Chondrocyte (in vitro differentiated cells): ENCODE measurements at regions not wholly inside any gene's neighbourhood (a gene's known extent, or its start where the extent isn't known, plus 50 kb on each side); places are given as distances from the start of the nearest gene placed in this dataset.

Source experiments
- DNase-seq: peaks from one replicate; pipeline ENCODE4 v3.0.0; 2021; ENCODE audit warnings: mixed read lengths, low spot score
- H3K27ac Mint-ChIP-seq: one replicate; pipeline ENCODE4 v1.8.0; 2021; ENCODE audit warnings: mild to moderate bottlenecking, moderate library complexity, mixed read lengths; ENCODE audit not compliant: unreplicated experiment
- H3K27me3 Mint-ChIP-seq: 2 replicates; pipeline ENCODE4 v1.8.0; 2021; ENCODE audit warnings: low read depth, mixed read lengths
- H3K36me3 Mint-ChIP-seq: 2 replicates; pipeline ENCODE4 v1.8.0; 2021; ENCODE audit warnings: low read depth, mixed read lengths
- H3K4me1 Mint-ChIP-seq: 2 replicates; pipeline ENCODE4 v1.8.0; 2021; ENCODE audit warnings: low read depth, mild to moderate bottlenecking, mixed read lengths
- H3K4me3 Mint-ChIP-seq: one replicate; pipeline ENCODE4 v1.8.0; 2021; ENCODE audit warnings: mild to moderate bottlenecking, moderate library complexity, mixed read lengths; ENCODE audit not compliant: unreplicated experiment
- H3K9me3 Mint-ChIP-seq: 2 replicates; pipeline ENCODE4 v1.8.0; 2021; ENCODE audit warnings: low read depth, mixed read lengths
- CTCF ChIP-seq: fragments of 200-600 bp; sonication (generic); IDR thresholded peaks from 2 replicates; pipeline ENCODE4 v1.5.0; 2021; ENCODE audit warnings: antibody characterized with exemption, mild to moderate bottlenecking, moderate library complexity

- H3K9me3 Mint-ChIP-seq: peaks cover 15% of the 10 kb centered on the region
- H3K4me1 Mint-ChIP-seq: no peaks in the 10 kb centered on the region
Measured at GRCh38 chr12:126726481-126727217, 1540.3 kb upstream of the TMEM132C start.

GRCh38 chr12:126727218-126728075 is 1539.5 kb upstream of the TMEM132C start:
- H3K27me3 Mint-ChIP-seq: peaks cover 24% of the 10 kb centered on the region
- H3K4me3 Mint-ChIP-seq: no peak overlapping the region
- H3K36me3 Mint-ChIP-seq: peaks cover 1% of the 10 kb centered on the region
- no peaks in the 10 kb centered on the region for H3K4me1 Mint-ChIP-seq
- DNase-seq: no peak
- no peak overlapping the region for H3K27ac Mint-ChIP-seq
- no peak for TF ChIP-seq CTCF
- H3K9me3 Mint-ChIP-seq: peaks cover 15% of the 10 kb centered on the region

More at GRCh38 chr12:126726481-126727217, 1540.3 kb upstream of the TMEM132C start:
- DNase-seq: no peak
- H3K27me3 Mint-ChIP-seq: peaks cover 24% of the 10 kb centered on the region
- peaks cover 1% of the 10 kb centered on the region for H3K36me3 Mint-ChIP-seq
- H3K27ac Mint-ChIP-seq: no peak overlapping the region
- TF ChIP-seq CTCF: no peak
- no peak overlapping the region for H3K4me3 Mint-ChIP-seq

GRCh38 chr12:126734296-126734695 is 1532.7 kb upstream of the TMEM132C start:
- H3K27ac Mint-ChIP-seq: no peak overlapping the region
- no peaks in the 10 kb centered on the region for H3K4me1 Mint-ChIP-seq
- no peak overlapping the region for H3K4me3 Mint-ChIP-seq
- no peaks in the 10 kb centered on the region for H3K36me3 Mint-ChIP-seq
- peaks cover 6% of the 10 kb centered on the region for H3K9me3 Mint-ChIP-seq
- TF ChIP-seq CTCF: no peak
- H3K27me3 Mint-ChIP-seq: no peaks in the 10 kb centered on the region
- no peak for DNase-seq

- no peaks in the 10 kb centered on the region for H3K27me3 Mint-ChIP-seq
- DNase-seq: no peak
- H3K36me3 Mint-ChIP-seq: no peaks in the 10 kb centered on the region
- H3K4me1 Mint-ChIP-seq: no peaks in the 10 kb centered on the region
- no peak overlapping the region for H3K27ac Mint-ChIP-seq
- H3K9me3 Mint-ChIP-seq: peaks cover 6% of the 10 kb centered on the region
- H3K4me3 Mint-ChIP-seq: no peak overlapping the region
- no peak for TF ChIP-seq CTCF
Measured at GRCh38 chr12:126734710-126735109, 1532.3 kb upstream of the TMEM132C start.

GRCh38 chr12:126741536-126742240 is 1525.3 kb upstream of the TMEM132C start:
- peaks cover 5% of the 10 kb centered on the region for H3K9me3 Mint-ChIP-seq
- H3K4me3 Mint-ChIP-seq: no peak overlapping the region
- H3K27me3 Mint-ChIP-seq: peaks cover 2% of the 10 kb centered on the region
- no peak for DNase-seq
- no peaks in the 10 kb centered on the region for H3K4me1 Mint-ChIP-seq
- TF ChIP-seq CTCF: no peak
- no peaks in the 10 kb centered on the region for H3K36me3 Mint-ChIP-seq
- no peak overlapping the region for H3K27ac Mint-ChIP-seq
